ENCODE measurements at regions not wholly inside any gene's neighbourhood (a gene's known extent, or its start where the extent isn't known, plus 50 kb on each side); places are given as distances from the start of the nearest gene placed in this dataset.
"Not testable (repeated sequence)": the region's sequence is repeated elsewhere in the genome, so short reads cannot be mapped to it uniquely, and the experiment has no call there.

DNA sequence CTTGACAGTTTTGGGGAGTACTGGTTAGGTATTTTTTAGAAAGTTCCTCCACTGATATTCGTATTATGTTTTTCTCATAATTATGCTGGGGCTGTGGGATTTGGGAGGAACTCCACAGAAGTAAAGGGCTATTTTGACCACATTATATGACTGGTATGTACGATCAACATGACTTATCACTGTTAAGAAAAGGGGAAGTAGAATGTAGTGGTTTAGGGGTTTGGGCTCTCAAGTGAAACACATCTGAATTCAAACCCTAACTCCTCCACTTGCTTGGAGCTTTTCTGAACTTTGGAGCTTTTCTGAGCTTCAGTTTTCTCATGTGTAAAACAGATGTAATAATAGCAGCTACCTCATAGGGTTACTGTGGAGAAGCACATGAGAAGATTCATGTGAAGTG lies 96.4 kb upstream of the C1GALT1C1 start:
- CTCF ChIA-PET: no interaction called here
- intact Hi-C loops (cut with micrococcal nuclease): no loop called here
- H3K4me1 Mint-ChIP-seq (ENCODE audit: low read depth): peaks cover 3% of the 10 kb centered on the region
- H3K27ac Mint-ChIP-seq: no peak overlapping the region
- ATAC-seq (no peak), DNase-seq (no peak)
- no peaks in the 10 kb centered on the region for H3K36me3 Mint-ChIP-seq (ENCODE audit: low read depth)
- no peaks in the 10 kb centered on the region for H3K27me3 Mint-ChIP-seq
- POLR2A ChIA-PET: no interaction called here
- H3K4me3 Mint-ChIP-seq: no peak overlapping the region
- TF ChIP-seq, protein P1, sequence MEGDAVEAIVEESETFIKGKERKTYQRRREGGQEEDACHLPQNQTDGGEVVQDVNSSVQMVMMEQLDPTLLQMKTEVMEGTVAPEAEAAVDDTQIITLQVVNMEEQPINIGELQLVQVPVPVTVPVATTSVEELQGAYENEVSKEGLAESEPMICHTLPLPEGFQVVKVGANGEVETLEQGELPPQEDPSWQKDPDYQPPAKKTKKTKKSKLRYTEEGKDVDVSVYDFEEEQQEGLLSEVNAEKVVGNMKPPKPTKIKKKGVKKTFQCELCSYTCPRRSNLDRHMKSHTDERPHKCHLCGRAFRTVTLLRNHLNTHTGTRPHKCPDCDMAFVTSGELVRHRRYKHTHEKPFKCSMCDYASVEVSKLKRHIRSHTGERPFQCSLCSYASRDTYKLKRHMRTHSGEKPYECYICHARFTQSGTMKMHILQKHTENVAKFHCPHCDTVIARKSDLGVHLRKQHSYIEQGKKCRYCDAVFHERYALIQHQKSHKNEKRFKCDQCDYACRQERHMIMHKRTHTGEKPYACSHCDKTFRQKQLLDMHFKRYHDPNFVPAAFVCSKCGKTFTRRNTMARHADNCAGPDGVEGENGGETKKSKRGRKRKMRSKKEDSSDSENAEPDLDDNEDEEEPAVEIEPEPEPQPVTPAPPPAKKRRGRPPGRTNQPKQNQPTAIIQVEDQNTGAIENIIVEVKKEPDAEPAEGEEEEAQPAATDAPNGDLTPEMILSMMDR (IDR thresholded peaks at IDR 0.05): no peak
- H3K9me3 Mint-ChIP-seq: peaks cover 4% of the 10 kb centered on the region

DNA sequence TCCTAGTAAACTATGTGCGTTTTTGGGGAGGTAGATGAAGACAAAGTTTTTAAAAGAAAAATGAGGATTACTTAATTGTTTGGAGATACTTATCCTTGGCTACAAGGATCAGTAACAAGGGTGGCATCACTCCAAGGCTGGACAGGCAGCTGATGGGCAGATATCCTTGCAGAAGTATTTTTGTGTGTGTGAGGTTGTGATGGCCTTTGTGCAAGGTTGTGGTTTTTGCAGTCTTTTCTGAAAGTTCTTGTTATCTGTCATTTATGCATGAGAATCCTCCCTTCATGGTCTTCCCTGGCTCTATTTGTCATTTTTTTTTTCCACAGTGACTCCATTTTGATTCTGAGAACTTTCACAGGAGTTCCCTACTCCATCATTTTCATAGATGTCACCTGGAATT lies 96.0 kb upstream of the C1GALT1C1 start:
- Mint-ChIP-seq H3K27ac (no peak overlapping the region), H3K4me3 (no peak overlapping the region), H3K36me3 (ENCODE audit: low read depth) (no peaks in the 10 kb centered on the region), H3K9me3 (peaks cover 4% of the 10 kb centered on the region), H3K4me1 (ENCODE audit: low read depth) (peaks cover 3% of the 10 kb centered on the region), H3K27me3 (no peaks in the 10 kb centered on the region)
- ChIA-PET CTCF (no interaction called here), POLR2A (no interaction called here)
- intact Hi-C loops (cut with micrococcal nuclease): no loop called here
- no peak for ATAC-seq
- DNase-seq: no peak
- TF ChIP-seq, protein P1 (IDR thresholded peaks at IDR 0.05): no peak

DNA sequence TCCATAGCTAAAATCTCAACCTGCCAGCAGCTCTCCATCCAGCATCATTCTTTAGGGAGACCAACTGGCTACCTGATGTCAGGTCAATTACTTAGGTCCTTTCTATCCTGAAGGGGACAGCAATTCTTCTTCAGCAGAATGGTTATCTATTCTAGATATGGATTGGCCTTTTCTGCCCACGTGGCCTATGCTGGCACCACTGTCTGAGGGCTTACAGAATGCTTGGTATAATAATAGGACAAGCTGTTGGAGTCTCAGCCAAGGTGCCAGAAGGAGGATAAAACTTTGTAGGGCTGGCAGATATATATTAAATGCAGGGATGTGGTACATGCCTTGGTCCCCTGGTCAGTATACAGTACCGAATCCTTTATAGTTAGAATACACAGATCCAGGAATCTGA lies 89.8 kb upstream of the C1GALT1C1 start:
- POLR2A ChIA-PET: no interaction called here
- DNase-seq (no peak), ATAC-seq (no peak)
- no peaks in the 10 kb centered on the region for H3K36me3 Mint-ChIP-seq (ENCODE audit: low read depth)
- H3K27me3 Mint-ChIP-seq: no peaks in the 10 kb centered on the region
- CTCF ChIA-PET: no interaction called here
- peaks cover 4% of the 10 kb centered on the region for H3K9me3 Mint-ChIP-seq
- H3K27ac Mint-ChIP-seq: no peak overlapping the region
- TF ChIP-seq, protein P1 (IDR thresholded peaks at IDR 0.05): no peak
- H3K4me3 Mint-ChIP-seq: no peak overlapping the region
- intact Hi-C loops (cut with micrococcal nuclease): no loop called here
- no peaks in the 10 kb centered on the region for H3K4me1 Mint-ChIP-seq (ENCODE audit: low read depth)

DNA sequence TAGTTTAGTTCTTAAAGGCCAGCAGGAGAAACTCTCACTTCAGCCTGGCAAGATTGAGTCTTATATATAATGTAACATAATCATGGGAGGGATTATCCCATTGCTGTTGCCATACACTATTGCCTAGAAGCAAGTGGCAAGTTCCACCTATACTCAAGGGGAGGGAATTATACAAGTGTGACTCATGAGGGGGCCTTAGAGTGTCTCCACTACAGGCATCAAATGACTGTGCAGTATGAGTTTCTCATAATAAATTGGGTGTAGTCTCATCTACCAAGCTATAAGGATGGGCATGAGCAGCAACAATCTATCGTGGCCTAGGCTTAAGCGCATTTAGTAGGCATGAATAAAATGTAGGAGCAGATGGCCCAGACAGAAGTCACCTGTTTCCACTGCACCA lies 89.1 kb upstream of the C1GALT1C1 start:
- Mint-ChIP-seq H3K27ac (no peak overlapping the region), H3K9me3 (peaks cover 4% of the 10 kb centered on the region), H3K4me1 (ENCODE audit: low read depth) (no peaks in the 10 kb centered on the region), H3K36me3 (ENCODE audit: low read depth) (no peaks in the 10 kb centered on the region), H3K4me3 (no peak overlapping the region), H3K27me3 (no peaks in the 10 kb centered on the region)
- ChIA-PET POLR2A (interaction anchor here (0.6 kb wide), 1 partner anchor 178 kb away, joined by 3 read pairs; no protein-coding TSS in a partner anchor), CTCF (interaction anchor here (0.7 kb wide), 1 partner anchor 91 kb away, joined by 3 read pairs; no protein-coding TSS in a partner anchor)
- TF ChIP-seq, protein P1 (IDR thresholded peaks at IDR 0.05): no peak
- ATAC-seq (peak; percentile 53), DNase-seq (no peak)
- intact Hi-C loops (cut with micrococcal nuclease): no loop called here

DNA sequence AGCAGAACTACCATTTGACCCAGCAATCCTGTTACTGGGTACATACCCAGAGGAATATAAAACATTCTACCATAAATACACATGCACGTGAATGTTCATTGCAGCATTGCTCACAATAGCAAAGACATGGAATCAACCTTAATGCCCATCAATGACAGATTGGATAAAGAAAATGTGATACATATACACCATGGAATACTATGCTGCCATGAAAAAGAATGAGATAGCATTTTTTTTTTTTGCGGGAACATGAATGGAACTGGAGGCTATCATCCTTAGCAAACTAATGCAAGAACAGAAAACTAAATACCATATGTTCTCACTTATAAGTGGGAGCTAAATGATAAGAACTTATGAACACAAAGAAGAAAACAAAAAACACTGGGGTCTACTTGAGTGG lies 72.5 kb upstream of the C1GALT1C1 start:
- ATAC-seq; CTCF ChIA-PET; H3K27me3 Mint-ChIP-seq; H3K4me3 Mint-ChIP-seq; DNase-seq; H3K27ac Mint-ChIP-seq; POLR2A ChIA-PET; H3K4me1 Mint-ChIP-seq (ENCODE audit: low read depth); intact Hi-C loops (cut with micrococcal nuclease): not testable (repeated sequence)
- H3K36me3 Mint-ChIP-seq (ENCODE audit: low read depth): peaks cover 10% of the 10 kb centered on the region
- H3K9me3 Mint-ChIP-seq: peaks cover 14% of the 10 kb centered on the region

DNA sequence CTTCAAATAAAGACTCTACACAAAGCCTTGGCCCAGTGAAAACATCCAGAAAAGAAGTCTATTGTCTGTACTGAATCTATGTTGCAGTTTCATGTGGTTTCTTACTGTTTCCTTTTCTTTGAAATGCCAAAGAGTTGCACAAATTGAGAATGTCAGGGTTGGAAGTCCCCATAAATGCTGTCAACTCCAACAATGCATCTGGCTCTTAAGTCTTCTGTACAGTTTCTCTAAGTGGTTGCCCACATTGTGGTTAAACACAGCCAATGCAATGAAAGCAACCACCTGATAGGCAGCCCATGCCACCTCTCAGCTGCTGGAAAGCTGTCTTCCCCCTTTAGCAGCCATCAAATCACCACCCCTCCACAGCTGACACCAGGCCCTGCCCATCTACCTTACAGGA lies 67.2 kb upstream of the C1GALT1C1 start:
- TF ChIP-seq, protein P1 (IDR thresholded peaks at IDR 0.05): no peak
- H3K9me3 Mint-ChIP-seq: peaks cover 15% of the 10 kb centered on the region
- intact Hi-C loops (cut with micrococcal nuclease): no loop called here
- peaks cover 20% of the 10 kb centered on the region for H3K4me1 Mint-ChIP-seq (ENCODE audit: low read depth)
- POLR2A ChIA-PET: interaction anchor here (1.0 to 1.2 kb wide), 2 partner anchors 20 to 93 kb away, joined by 3 read pairs; partner anchors contain the start of gene MCTS1
- H3K27me3 Mint-ChIP-seq: no peaks in the 10 kb centered on the region
- ATAC-seq (peak; percentile 92), DNase-seq (peak; percentile 72)
- CTCF ChIA-PET: no interaction called here
- peak overlapping the region; percentile 96 for H3K27ac Mint-ChIP-seq
- H3K4me3 Mint-ChIP-seq: peak overlapping the region; percentile 8
- H3K36me3 Mint-ChIP-seq (ENCODE audit: low read depth): peaks cover 10% of the 10 kb centered on the region

All from activated CD8-positive, alpha-beta T cell treated with anti-CD3 and anti-CD28 coated beads for 36 hours (primary cell).